ENCODE measurements at regions not wholly inside any gene's neighbourhood (a gene's known extent, or its start where the extent isn't known, plus 50 kb on each side); places are given as distances from the start of the nearest gene placed in this dataset.

- no peaks in the 10 kb centered on the region for H3K4me1 ChIP-seq
- no peaks in the 10 kb centered on the region for H3K36me3 ChIP-seq
- no peaks in the 10 kb centered on the region for H3K9me3 ChIP-seq
- no peak overlapping the region for H3K27ac ChIP-seq
- H3K27me3 ChIP-seq: no peaks in the 10 kb centered on the region
- intact Hi-C loops (cut with DNase I; ENCODE audit: low total_unique reads): no loop called here
- no peak for DNase-seq
- no peak overlapping the region for H3K4me3 ChIP-seq
- no peak for TF ChIP-seq CTCF (IDR thresholded peaks at IDR 0.05)
These were observed 74.2 kb upstream of the ZPBP start for GRCh38 chr7:50166997-50167965.

GRCh38 chr7:50164559-50165170, 71.6 kb upstream of the ZPBP start:
- Histone ChIP-seq H3K27me3 (no peaks in the 10 kb centered on the region), H3K4me1 (no peaks in the 10 kb centered on the region), H3K36me3 (no peaks in the 10 kb centered on the region), H3K27ac (no peak overlapping the region), H3K4me3 (no peak overlapping the region), H3K9me3 (no peaks in the 10 kb centered on the region)
- intact Hi-C loops (cut with DNase I; ENCODE audit: low total_unique reads): no loop called here
- no peak for TF ChIP-seq CTCF (IDR thresholded peaks at IDR 0.05)
- DNase-seq: no peak

- Histone ChIP-seq H3K9me3 (no peaks in the 10 kb centered on the region), H3K4me1 (no peaks in the 10 kb centered on the region), H3K36me3 (no peaks in the 10 kb centered on the region), H3K4me3 (no peak overlapping the region), H3K27ac (no peak overlapping the region), H3K27me3 (no peaks in the 10 kb centered on the region)
- intact Hi-C loops (cut with DNase I; ENCODE audit: low total_unique reads): no loop called here
- no peak for DNase-seq
- no peak for TF ChIP-seq CTCF (IDR thresholded peaks at IDR 0.05)
These were observed 67.2 kb upstream of the ZPBP start for GRCh38 chr7:50160206-50160605.

GRCh38 chr7:50159154-50159553, 66.1 kb upstream of the ZPBP start:
- no peak for TF ChIP-seq CTCF (IDR thresholded peaks at IDR 0.05)
- intact Hi-C loops (cut with DNase I; ENCODE audit: low total_unique reads): no loop called here
- no peak overlapping the region for H3K27ac ChIP-seq
- H3K4me1 ChIP-seq: no peaks in the 10 kb centered on the region
- no peaks in the 10 kb centered on the region for H3K36me3 ChIP-seq
- no peak for DNase-seq
- no peaks in the 10 kb centered on the region for H3K27me3 ChIP-seq
- H3K4me3 ChIP-seq: no peak overlapping the region
- H3K9me3 ChIP-seq: no peaks in the 10 kb centered on the region

- H3K4me3 ChIP-seq: no peak overlapping the region
- H3K9me3 ChIP-seq: no peaks in the 10 kb centered on the region
- intact Hi-C loops (cut with DNase I; ENCODE audit: low total_unique reads): no loop called here
- no peaks in the 10 kb centered on the region for H3K27me3 ChIP-seq
- H3K36me3 ChIP-seq: no peaks in the 10 kb centered on the region
- no peak overlapping the region for H3K27ac ChIP-seq
- DNase-seq: no peak
- no peaks in the 10 kb centered on the region for H3K4me1 ChIP-seq
- no peak for TF ChIP-seq CTCF (IDR thresholded peaks at IDR 0.05)
These were observed 63.7 kb upstream of the ZPBP start for GRCh38 chr7:50156706-50157105.

Data from tibial artery (tissue), 4 donors.